ENCODE measurements at regions not wholly inside any gene's neighbourhood (a gene's known extent, or its start where the extent isn't known, plus 50 kb on each side); places are given as distances from the start of the nearest gene placed in this dataset.

DNA sequence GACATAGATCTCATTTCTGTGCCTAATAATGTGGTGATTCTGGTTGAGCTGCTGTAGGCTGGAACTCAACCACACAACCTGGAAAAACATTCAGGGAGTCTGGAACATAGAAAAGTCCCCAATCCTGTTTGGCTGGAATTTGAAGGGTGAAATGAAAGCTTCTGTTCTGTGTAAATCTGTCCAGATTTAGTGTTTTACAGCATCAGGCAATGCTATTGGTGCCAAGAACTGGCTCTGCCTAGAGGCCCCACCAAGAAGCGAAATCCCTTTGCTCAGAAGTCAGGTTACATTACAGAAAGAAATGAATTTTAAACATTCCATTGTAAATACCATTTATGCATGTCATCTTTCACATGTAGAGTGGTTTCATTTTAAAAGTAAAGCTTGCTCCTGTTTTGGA, 56.3 kb downstream of the TMEM174 start:
- TF ChIP-seq GATA2 (IDR thresholded peaks at IDR 0.05; ENCODE audit: insufficient read depth, insufficient read length, low read depth, low read length) (no peak), POLR2A (IDR thresholded peaks at IDR 0.05; ENCODE audit: low read depth, low read length) (no peak), MYC (IDR thresholded peaks at IDR 0.05; ENCODE audit: low read depth, low read length) (no peak), FOS (IDR thresholded peaks at IDR 0.05; ENCODE audit: borderline replicate concordance, insufficient read depth, low read length) (no peak), POLR2AphosphoS5 (IDR thresholded peaks at IDR 0.05; ENCODE audit: insufficient read depth, low read depth, low read length) (no peak), JUN (IDR thresholded peaks at IDR 0.05; ENCODE audit: borderline replicate concordance, insufficient read depth, insufficient read length, low read depth) (no peak), EZH2 (IDR thresholded peaks at IDR 0.05; ENCODE audit: borderline replicate concordance, low read depth, low read length, severe bottlenecking) (no peak)
- TF ChIP-seq, protein P1, sequence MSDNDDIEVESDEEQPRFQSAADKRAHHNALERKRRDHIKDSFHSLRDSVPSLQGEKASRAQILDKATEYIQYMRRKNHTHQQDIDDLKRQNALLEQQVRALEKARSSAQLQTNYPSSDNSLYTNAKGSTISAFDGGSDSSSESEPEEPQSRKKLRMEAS (IDR thresholded peaks at IDR 0.05; ENCODE audit: insufficient read depth, insufficient read length) = no peak
- TF ChIP-seq, protein P2, sequence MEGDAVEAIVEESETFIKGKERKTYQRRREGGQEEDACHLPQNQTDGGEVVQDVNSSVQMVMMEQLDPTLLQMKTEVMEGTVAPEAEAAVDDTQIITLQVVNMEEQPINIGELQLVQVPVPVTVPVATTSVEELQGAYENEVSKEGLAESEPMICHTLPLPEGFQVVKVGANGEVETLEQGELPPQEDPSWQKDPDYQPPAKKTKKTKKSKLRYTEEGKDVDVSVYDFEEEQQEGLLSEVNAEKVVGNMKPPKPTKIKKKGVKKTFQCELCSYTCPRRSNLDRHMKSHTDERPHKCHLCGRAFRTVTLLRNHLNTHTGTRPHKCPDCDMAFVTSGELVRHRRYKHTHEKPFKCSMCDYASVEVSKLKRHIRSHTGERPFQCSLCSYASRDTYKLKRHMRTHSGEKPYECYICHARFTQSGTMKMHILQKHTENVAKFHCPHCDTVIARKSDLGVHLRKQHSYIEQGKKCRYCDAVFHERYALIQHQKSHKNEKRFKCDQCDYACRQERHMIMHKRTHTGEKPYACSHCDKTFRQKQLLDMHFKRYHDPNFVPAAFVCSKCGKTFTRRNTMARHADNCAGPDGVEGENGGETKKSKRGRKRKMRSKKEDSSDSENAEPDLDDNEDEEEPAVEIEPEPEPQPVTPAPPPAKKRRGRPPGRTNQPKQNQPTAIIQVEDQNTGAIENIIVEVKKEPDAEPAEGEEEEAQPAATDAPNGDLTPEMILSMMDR (IDR thresholded peaks at IDR 0.05; ENCODE audit: extremely low read depth in 1 of 2, insufficient read depth in 1 of 2, low read depth in 1 of 2, low read length in 2 of 2) = no peak
- no peaks in the 10 kb centered on the region for H3K9me3 ChIP-seq (replicated peaks; ENCODE audit: control insufficient read depth, insufficient read depth, low read length)
- peaks cover 74 to 98% of the 10 kb centered on the region in 2 experiments for H3K27me3 ChIP-seq (ENCODE audit: control insufficient read depth in 2 of 2, insufficient read depth in 2 of 2, low read length in 2 of 2)
- no TSS peak for BruUV-seq (replicated peaks)
- no peaks in the 10 kb centered on the region for H3K9me1 ChIP-seq (replicated peaks; ENCODE audit: control insufficient read depth, extremely low read depth, insufficient read depth, low read length)
- no peaks in the 10 kb centered on the region for H3K79me2 ChIP-seq (ENCODE audit: control insufficient read depth, insufficient read depth, low read length)
- H3K9ac ChIP-seq (replicated peaks; ENCODE audit: extremely low read depth, insufficient read depth, low read length) = no peak overlapping the region
- peaks cover 5% of the 10 kb centered on the region for H3K4me1 ChIP-seq (ENCODE audit: control insufficient read depth, extremely low read depth, insufficient read depth, low read length)
- H3K4me3 ChIP-seq (replicated peaks in 1 of 3; ENCODE audit: insufficient read depth in 1 of 3, low read depth in 1 of 3, low read length in 3 of 3) = no peak overlapping the region
- DNase-seq (ENCODE audit: low read depth, low spot score) (no peak), FAIRE-seq (no peak)
- no peak overlapping the region for H3K4me2 ChIP-seq (ENCODE audit: insufficient read depth, low read length)
- ChIA-PET POLR2A (no interaction called here), CTCF (interaction anchor here (1.0 to 3.1 kb wide), 9 partner anchors 11 to 225 kb away, joined by 3 to 33 read pairs (median 4); no protein-coding TSS in a partner anchor)
- H3K36me3 ChIP-seq (ENCODE audit: control insufficient read depth in 2 of 2, extremely low read depth in 1 of 2, insufficient read depth in 2 of 2, low read length in 2 of 2) = no peaks in the 10 kb centered on the region
- H3K27ac ChIP-seq (ENCODE audit: insufficient read depth, low read depth, low read length) = no peak overlapping the region
- H2AFZ ChIP-seq (ENCODE audit: low read depth, low read length) = no peak overlapping the region
- dilution Hi-C loops (cut with MboI; ENCODE audit: extremely low pct_ligation_motif_present, low sequenced_read_pairs) (no loop called here), intact Hi-C loops (cut with micrococcal nuclease) (no loop called here)
- no peaks in the 10 kb centered on the region for H4K20me1 ChIP-seq (replicated peaks; ENCODE audit: control insufficient read depth, extremely low read depth, insufficient read depth, low read length)
